Endothelial cell of umbilical vein (primary cell): ENCODE measurements at regions not wholly inside any gene's neighbourhood (a gene's known extent, or its start where the extent isn't known, plus 50 kb on each side); places are given as distances from the start of the nearest gene placed in this dataset.

Source experiments
- CTCF ChIP-seq, 2 donors: IDR thresholded peaks; 1 replicate in 1 of 2; 2 replicates in 1 of 2; pipeline ENCODE4 v1.5.1; 2011; ENCODE audit warnings: low read length in 2 of 2, mild to moderate bottlenecking in 2 of 2, moderate library complexity in 2 of 2, control low read depth in 1 of 2, inconsistent platforms in 1 of 2, low read depth in 1 of 2; ENCODE audit not compliant: insufficient read depth in 1 of 2; ENCODE audit errors: extremely low read depth in 1 of 2
- EZH2 ChIP-seq: IDR thresholded peaks from 2 replicates; pipeline ENCODE4 v1.6.1; 2012; ENCODE audit warnings: borderline replicate concordance, low read depth, mild to moderate bottlenecking, moderate library complexity, low read length, inconsistent platforms; ENCODE audit not compliant: severe bottlenecking
- FOS ChIP-seq: IDR thresholded peaks from 2 replicates; pipeline ENCODE4 v1.6.1; 2011; ENCODE audit warnings: mild to moderate bottlenecking, low read length, moderate library complexity, borderline replicate concordance; ENCODE audit not compliant: insufficient read depth
- GATA2 ChIP-seq: IDR thresholded peaks from 2 replicates; pipeline ENCODE4 v1.7.0; 2011; ENCODE audit warnings: low read depth, mild to moderate bottlenecking, moderate library complexity, mixed read lengths, low read length; ENCODE audit not compliant: insufficient read length, insufficient read depth
- JUN ChIP-seq: IDR thresholded peaks from 2 replicates; pipeline ENCODE4 v1.6.1; 2011; ENCODE audit warnings: borderline replicate concordance, low read depth; ENCODE audit not compliant: insufficient read length, insufficient read depth
- MAX ChIP-seq: IDR thresholded peaks from 2 replicates; pipeline ENCODE4 v1.6.1; 2011; ENCODE audit not compliant: insufficient read depth, insufficient read length
- MYC ChIP-seq: IDR thresholded peaks from one replicate; pipeline ENCODE4 v1.6.1; 2011; ENCODE audit warnings: mild to moderate bottlenecking, low read depth, low read length
- POLR2A ChIP-seq: IDR thresholded peaks from 2 replicates; pipeline ENCODE4 v1.6.1; 2012; ENCODE audit warnings: low read depth, mild to moderate bottlenecking, control low read depth, low read length
- POLR2AphosphoS5 ChIP-seq: IDR thresholded peaks from 2 replicates; pipeline ENCODE4 v1.6.1; 2012; ENCODE audit warnings: low read depth, mild to moderate bottlenecking, control low read depth, low read length, moderate library complexity; ENCODE audit not compliant: insufficient read depth

- no peak for TF ChIP-seq EZH2
- no peak for TF ChIP-seq CTCF (IDR thresholded peaks at IDR 0.05; ENCODE audit: extremely low read depth in 1 of 2, insufficient read depth in 1 of 2, low read depth in 1 of 2, low read length in 2 of 2)
- no peak for TF ChIP-seq POLR2AphosphoS5
- no peak for TF ChIP-seq POLR2A
- TF ChIP-seq MAX, result no peak
- TF ChIP-seq GATA2, result no peak
- TF ChIP-seq JUN, result no peak
- no peak for TF ChIP-seq FOS
- TF ChIP-seq MYC, result no peak
Measured at GRCh38 chr7:67738958-67739357, 742.3 kb downstream of the TYW1 start.
